GM08714 (cell line): ENCODE measurements at regions not wholly inside any gene's neighbourhood (a gene's known extent, or its start where the extent isn't known, plus 50 kb on each side); places are given as distances from the start of the nearest gene placed in this dataset.

Experiments used
- H3K4me3 ChIP-seq: fragments of 200-500 bp; sonication (Bioruptor generic); 2 replicates; pipeline ENCODE4 v1.5.1; 2014; ENCODE audit warnings: mild to moderate bottlenecking, low read length, inconsistent platforms
- ZNF274 ChIP-seq: IDR thresholded peaks from 2 replicates; pipeline ENCODE4 v1.6.1; 2012; ENCODE audit warnings: mild to moderate bottlenecking, low read depth, low read length

DNA sequence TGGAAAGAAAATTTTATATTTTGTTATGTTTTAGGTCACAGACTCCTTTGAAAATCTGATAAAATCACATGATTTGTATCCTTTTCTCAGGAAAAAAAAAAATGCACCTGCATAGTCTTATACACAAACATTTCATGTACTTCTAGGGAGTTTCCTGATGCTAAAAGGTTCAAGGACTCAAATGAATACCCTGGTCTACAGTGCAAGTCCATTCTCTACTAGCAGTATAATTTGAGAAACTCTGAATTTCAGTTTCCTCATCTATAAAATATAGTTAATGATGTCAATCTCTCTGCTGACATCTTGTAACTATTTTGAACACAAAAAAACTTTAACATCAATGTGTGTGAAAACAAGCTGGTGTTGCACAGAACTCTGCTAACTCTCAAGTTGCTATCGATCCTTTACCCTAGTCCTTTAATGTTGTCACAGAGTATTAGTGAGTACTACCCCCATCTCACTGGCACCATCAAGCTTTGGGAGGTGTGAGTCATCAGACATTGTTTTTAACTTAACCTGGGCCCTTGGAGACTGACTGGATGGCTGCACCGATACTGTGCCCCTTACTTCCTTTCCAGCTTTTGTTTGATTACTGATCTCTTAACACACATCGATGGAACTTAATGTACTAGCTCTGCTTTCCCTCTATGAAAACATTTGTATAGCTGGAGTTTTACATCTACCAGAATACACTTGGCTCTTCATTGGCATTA lies 251.9 kb upstream of the SOX5 start:
- TF ChIP-seq ZNF274, result no peak
- no peak overlapping the region for H3K4me3 ChIP-seq

DNA sequence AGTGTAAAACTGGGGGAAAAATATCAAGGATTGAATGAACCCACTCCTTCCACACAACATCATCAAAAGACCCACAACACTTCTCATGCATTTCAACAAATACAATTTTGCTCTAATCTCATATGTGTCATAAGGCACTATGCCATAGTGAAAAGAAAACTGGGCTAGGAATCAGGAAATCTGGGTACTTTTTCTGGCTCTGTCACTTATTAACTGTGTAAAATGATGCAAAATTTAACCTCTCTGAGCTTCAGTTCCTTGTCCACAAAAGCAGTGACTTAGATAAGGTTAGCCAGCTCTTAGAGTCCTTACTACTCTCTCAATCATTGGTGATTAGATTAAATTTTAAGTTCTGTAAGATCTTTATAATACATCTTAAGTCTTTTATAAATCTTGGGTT lies 250.5 kb upstream of the SOX5 start:
- no peak overlapping the region for H3K4me3 ChIP-seq
- no peak for TF ChIP-seq ZNF274

DNA sequence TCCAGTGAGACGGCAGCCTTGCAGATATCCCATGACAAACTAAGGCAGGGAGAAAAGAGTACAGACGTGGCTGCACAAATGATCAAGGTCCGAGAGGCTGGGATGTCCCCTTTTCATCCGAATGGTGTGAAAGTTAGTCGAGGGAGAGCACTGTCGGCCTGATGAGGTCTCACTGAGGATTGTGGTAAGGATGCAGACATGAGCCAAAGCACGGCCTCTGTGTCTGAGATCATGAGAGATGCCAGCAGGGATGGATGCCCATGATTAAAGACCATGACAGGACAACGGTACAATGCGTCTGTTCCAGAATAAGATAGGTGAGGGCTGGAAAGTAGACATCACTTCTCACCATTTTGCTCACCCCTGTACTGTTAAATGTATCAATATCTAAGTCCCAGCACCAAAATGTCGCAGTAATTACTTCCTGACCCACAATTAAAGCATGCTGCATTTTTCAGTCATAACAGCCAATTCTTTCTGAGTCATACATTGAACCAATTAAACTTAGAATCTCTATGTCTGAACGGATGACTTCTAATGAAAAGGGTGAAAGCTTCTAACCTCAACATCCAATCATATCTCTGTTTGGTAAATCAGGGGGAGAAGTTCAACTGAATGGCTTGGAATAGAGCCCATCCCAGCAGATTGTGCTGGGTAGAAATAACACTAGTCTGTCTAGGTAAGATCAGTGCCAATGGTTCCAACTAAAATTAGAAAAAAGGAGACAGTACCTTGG lies 249.6 kb upstream of the SOX5 start:
- TF ChIP-seq ZNF274, result no peak
- no peak overlapping the region for H3K4me3 ChIP-seq

DNA sequence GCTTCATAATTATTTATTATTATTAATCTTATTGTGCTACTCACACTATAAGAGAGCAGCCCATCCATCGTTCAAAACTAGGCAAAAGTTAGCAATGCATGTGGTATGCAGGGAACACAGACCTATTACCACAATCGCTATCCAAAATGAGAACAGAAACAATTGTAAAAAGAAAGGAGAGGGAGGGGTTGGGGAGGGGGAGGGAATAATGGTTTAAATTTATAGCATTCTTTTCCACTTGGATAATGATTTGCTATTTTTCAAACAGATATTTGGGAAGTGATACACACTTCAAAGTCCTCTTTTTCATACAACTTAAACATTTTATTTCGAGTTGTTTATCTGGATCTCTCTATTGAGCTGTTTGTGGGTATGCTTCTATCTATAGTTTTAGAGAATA lies 248.6 kb upstream of the SOX5 start:
- H3K4me3 ChIP-seq, result no peak overlapping the region
- no peak for TF ChIP-seq ZNF274

DNA sequence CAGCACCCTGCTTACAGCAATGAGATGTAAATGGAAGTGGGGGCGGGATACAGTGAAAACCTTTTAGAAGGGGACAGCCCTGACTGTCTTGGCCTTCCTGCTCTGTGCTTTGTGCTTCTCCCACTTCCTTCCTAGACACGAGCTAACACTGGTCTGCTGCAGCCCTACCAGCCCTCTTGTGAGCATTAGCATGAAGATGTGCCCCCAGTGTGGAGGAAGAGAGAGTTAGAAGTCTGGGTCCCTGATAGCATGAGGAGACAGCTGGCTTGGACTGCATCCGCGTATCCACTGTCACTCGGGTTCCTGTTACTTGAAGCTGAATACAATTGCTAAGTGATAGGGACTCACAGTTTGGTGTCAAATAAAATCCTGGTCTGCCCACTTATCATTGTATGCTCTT lies 248.1 kb upstream of the SOX5 start:
- no peak overlapping the region for H3K4me3 ChIP-seq
- no peak for TF ChIP-seq ZNF274

DNA sequence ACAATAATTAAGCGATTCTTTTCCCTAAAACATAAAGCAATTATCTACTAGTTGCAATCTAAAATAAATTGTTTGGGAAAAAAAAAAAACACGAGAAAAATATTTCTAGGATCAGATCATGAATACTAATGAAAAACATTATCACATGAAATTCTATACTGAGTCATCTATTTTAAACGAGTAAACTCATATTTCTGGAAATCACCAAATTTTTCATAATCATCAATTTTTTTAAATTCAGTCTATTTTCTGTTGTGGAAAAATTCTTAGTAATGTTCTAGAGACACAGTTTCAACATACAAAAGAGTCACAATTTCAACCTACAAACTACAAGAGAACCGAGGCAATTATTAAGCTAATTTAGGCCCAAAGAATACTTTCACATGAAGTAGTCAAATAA lies 245.6 kb upstream of the SOX5 start:
- no peak for TF ChIP-seq ZNF274
- H3K4me3 ChIP-seq, result no peak overlapping the region

DNA sequence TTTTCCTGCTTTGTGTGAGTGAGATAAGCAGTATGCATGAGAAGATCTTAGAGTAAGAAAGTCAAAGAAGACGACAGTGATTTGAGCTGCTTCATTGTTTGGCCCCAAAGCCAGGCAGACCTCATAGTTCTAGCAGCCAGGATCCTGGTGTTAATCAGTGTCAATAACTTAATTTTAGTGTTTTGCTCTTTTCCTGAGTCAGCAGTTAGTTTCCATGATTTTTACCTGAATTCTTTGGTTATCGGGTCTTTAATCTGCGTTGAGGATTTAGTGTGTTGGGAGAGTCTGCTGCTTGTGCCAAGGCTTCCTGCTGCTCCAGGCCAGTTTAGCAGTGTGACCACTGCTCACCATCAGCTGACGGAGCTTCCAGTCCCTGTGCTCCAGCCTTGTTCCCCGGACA lies 241.6 kb upstream of the SOX5 start:
- no peak for TF ChIP-seq ZNF274
- H3K4me3 ChIP-seq, result no peak overlapping the region

DNA sequence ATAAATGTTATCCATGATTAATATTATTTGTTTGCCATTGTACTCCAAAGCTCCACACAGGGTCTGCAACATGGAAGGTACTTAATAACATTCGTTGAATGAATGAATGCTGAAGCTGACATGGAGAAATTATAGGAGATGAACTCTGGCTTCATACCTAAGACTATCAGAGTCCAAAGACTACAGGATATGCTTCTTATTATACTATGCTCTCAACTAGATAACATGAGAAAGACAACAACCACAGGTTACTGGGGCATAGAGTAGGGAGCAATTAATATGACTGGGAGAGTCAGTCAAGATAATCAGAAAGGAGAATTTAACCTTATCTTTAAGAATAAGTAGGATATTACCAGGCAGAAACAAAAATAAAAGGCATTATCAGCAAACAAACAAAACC lies 236.3 kb upstream of the SOX5 start:
- no peak for TF ChIP-seq ZNF274
- H3K4me3 ChIP-seq, result no peak overlapping the region

DNA sequence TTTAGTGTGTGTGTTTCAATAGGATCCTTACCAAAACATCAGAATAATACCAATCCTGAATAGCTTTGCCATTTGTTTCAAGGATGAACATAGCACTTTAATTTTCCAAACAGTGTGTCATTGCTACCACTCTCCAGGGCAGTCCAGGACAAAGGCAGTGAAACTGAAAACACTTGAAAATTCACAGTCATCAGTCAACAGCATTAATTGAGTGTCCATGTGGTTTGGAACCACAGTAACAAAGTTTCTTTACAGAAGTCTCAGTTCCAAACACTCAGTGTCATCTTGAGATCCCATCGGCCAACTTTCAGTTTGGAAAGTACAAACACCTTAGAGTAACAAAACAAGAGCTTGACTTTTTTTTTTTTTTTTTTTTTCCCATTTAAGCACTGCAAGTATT lies 228.4 kb upstream of the SOX5 start:
- H3K4me3 ChIP-seq, result 0 out of 2 replicates have a peak overlapping the region, but pooled peaks have one; percentile 28
- TF ChIP-seq ZNF274, result no peak

DNA sequence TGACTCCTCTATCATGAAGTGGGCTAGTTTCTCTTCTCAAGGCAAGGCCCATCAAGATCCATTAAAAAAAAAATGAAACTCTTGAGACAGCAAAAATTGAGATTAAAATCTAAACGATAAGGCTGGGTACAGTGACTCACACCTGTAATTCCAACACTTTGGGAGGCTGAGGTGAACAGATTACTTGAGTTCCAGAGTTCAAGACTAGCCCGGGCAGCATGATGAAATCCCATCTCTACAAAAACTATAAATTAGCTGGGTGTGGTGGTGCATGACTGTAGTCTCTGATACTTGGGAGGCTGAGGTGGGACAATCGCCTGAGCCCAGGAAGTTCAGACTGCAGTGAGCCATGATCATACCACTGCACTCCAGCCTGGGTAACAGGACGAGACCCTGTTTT lies 226.5 kb upstream of the SOX5 start:
- H3K4me3 ChIP-seq, result no peak overlapping the region
- TF ChIP-seq ZNF274, result no peak

DNA sequence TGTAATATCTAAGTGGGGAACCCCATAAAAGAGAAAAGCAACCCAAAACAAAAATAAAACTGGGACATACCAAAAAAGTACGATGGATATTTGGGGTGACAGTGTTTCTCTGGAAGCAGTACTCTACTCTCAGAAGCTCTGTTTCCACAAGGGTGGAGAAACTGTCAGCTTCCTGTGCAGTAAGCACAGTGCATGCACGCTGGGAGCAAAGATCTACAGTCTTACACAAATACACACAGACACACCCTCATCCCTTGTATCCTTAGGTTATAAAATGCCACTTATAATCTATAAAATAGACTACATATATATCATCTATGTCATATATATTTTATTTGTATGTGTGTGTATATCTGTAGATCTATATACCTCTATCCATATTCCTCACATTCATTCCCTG lies 225.8 kb upstream of the SOX5 start:
- TF ChIP-seq ZNF274, result no peak
- no peak overlapping the region for H3K4me3 ChIP-seq

DNA sequence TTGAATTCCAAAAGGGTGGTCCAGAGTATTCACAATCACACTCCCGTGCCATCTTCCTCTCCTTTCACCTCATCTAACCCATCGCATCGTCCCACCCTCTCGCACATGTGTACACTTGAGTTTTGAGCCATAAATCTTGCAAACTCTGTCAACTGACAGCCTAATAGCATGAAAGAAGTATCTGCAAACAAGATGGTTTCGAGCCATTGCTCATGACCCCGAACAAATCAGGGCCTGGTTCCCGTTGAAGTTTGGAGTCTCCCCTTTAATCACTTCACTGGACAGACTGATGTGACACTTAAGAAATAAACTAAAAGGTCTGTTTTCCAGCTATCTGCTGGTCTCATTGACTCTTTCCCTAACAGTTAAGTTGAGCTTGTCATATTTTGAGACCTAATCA lies 223.6 kb upstream of the SOX5 start:
- TF ChIP-seq ZNF274, result no peak

DNA sequence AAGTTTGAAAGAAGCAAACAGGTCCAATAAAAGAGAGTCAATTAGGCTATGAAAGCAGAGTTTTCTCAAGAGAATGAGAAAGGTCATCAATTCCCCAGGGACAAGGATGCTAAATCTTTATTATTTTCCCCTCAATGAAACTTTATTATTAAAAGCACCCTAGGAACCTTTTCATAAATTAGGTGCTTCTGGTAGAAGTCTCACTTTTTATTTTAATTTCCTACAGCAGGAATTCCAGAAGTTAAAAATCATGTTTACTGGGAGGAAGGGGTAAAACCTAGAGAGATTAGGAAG lies 223.2 kb upstream of the SOX5 start:
- TF ChIP-seq ZNF274, result no peak
- H3K4me3 ChIP-seq, result no peak overlapping the region

More for the DNA sequence above, 223.6 kb upstream of the SOX5 start:
- H3K4me3 ChIP-seq, result no peak overlapping the region

DNA sequence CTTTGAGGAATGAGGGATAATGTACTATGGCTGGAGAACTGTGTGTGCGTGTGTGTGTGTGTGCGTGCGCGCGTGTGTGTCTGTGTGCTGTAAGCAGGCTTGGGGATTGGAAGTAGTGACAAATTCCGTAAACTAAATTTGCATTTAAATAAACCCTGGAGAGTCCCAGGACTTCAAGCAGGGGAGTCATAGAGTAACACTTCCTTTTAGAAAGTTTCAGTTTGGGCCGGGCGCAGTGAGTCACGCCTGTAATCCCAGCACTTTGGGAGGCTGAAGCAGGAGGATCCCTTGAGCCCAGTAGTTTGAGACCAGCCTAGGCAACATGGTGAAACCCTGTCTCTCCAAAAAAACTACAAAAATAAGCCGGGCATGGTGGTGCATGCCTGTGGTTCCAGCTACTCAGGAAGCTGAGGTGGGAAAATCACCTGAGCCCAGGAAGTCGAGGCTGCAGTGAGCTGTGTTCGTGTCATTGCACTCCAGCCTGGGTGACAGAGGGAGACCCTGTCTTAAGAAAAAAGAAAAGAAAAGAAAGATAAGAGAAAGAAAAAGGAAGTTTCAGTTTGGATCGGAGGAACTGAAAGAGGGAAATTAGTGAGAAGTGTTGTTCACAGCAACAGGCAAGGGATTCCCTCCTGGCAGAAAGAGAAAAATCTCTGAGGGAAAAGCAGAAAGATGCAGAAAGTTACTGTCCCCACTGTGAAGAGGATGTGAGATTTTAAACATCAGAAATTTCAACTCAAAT lies 222.7 kb upstream of the SOX5 start:
- no peak for TF ChIP-seq ZNF274
- peak overlapping the region; percentile 12; the same call in 1 of the 2 replicates for H3K4me3 ChIP-seq

DNA sequence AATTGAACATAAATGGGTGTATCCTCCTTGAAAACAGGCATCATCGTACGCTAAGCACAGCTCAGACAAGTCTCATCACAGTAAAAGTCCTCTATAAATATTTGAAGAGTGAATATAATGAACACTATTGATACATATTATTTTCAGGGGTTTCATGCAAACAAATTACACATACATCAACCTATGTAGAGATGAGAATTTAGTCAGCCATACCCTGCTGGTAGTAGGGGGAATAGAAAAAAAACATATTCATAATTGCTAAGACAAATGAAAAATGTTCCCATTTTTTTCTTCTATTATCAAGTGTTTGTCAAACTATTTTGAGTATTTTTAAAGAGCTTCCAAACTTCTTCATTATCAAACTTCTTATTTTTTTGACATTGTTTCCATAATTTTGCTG lies 205.6 kb upstream of the SOX5 start:
- TF ChIP-seq ZNF274, result no peak
- no peak overlapping the region for H3K4me3 ChIP-seq
